SK-MEL-5 (cell line): ENCODE measurements at regions not wholly inside any gene's neighbourhood (a gene's known extent, or its start where the extent isn't known, plus 50 kb on each side); places are given as distances from the start of the nearest gene placed in this dataset.
"Not testable (repeated sequence)": the region's sequence is repeated elsewhere in the genome, so short reads cannot be mapped to it uniquely, and the experiment has no call there.

Experiments used
- DNase-seq: peaks from one replicate; pipeline ENCODE4 v3.0.0-alpha.2; 2016; ENCODE audit warnings: low read depth, low spot score
- in situ Hi-C: cut with HindIII; loops from 2 replicates; pipeline ENCODE4 v1.10.0; 2016; ENCODE audit warnings: low sequenced_read_pairs, high pct_unique_total_duplicates, low pct_unique_long_range_greater_than_20kb

DNA sequence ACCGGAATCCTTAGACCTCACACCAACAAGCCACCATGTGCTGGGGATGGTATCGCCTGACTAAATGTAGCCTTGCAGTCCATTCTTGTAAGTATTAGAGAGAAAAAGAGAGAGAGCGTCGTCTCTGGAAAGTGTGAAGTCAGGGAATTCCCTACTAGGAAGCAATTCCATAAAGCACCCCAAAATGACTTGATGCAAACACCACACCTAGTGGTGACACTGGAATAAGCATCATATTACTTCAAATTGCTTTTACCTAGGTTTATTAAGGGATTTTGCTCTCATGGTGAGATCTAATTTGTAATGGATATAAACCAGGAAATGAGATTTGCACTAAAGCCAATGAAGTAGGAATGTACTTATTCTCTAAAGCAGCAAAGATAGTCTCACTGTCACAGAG, 111.4 kb upstream of the METTL9 start:
- in situ Hi-C loops, DNase-seq: not testable (repeated sequence)

- in situ Hi-C loops, DNase-seq: not testable (repeated sequence)
These were observed 100.3 kb upstream of the METTL9 start for GRCh38 chr16:21499046-21499445.

DNA sequence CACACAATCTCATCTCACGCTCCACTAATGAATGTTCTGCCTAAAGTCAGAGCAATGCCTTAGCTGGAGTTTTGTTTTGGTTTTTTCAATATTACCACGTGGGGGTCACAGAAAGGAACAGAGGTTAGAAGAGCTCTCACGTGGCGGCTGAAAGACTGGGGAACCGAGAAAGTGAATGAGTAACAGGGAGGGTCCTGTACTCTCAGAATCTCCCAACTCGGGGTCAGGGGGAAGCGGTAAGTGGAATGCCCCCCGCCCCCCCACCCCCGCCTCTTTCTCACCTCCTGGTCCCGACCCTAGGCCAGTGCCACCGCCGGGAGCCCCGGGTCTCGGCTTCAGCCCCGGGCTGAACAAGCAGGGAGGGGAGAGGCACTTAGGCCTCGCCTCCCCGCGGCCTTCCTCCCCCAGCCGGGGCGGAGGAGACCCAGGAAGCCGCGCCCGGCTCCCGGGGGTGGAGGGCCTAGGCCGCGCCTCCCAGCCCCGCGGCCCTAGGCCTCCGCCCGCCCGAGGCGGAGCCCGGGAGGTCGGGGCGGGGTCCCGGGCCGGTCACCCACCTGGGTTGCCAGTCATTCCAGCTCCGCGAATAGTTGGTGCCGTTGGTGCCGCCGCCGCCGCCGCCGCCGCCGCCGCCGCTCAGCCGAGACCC, 98.0 kb upstream of the METTL9 start:
- DNase-seq = peak; percentile 38
- in situ Hi-C loops = not testable (repeated sequence)

- in situ Hi-C loops = no loop called here
- DNase-seq = peak; percentile 87
These were observed 97.3 kb upstream of the METTL9 start for GRCh38 chr16:21501869-21502667.

DNA sequence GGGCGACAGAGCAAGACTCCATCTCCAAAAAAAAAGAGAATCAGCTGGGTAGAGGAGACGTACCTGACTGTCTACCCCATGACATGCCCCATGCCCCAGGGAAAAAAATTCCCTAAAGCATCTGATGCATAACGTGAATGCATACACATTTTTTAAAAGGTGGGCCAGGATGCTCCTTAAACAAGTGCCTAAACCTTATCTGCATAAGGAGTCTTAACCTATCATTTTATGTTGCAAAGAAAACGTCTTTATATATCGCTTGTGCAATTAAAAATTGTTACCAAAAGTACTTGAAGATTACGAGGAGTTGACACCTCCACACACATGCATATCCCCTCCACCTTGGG, 95.8 kb upstream of the METTL9 start:
- in situ Hi-C loops, DNase-seq: not testable (repeated sequence)

GRCh38 chr16:21503941-21504832, 95.2 kb upstream of the METTL9 start:
- DNase-seq, in situ Hi-C loops: not testable (repeated sequence)

DNA sequence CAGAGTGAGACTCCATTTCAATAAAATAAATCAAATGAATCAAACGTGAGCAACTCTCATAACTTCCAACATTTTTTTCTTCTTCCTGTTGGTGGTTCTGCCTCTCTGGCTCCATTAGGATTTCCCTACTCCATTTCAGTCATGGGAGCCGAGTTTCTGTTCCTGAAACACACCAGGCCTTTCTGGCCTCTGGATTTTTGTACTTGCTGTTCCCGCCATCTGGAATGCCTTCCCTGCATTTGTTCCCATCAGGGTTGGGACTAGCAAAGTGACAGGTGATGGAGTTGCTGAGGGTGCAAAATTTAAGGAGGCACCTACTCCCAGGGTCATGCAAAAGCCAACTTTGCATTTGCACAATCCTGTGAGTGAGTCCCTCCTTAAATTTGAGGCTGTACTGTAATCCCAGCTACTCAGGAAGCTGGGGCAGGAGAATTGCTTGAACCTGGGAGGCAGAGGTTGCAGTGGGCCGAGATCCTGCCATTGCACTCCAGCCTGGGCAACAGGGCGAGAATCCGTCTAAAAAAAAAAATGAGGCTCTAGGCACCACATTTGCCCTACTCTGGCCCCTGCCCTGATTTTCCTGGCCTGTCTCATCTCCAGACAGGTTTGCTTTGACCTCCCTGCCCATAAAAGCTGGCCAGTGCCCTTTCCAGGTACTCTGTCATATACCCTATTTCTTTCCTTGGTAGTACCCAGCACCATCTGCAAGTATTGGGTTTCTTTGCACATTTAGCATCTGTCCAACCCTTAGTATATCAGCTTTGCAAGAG, 93.4 kb upstream of the METTL9 start:
- DNase-seq, in situ Hi-C loops: not testable (repeated sequence)

DNA sequence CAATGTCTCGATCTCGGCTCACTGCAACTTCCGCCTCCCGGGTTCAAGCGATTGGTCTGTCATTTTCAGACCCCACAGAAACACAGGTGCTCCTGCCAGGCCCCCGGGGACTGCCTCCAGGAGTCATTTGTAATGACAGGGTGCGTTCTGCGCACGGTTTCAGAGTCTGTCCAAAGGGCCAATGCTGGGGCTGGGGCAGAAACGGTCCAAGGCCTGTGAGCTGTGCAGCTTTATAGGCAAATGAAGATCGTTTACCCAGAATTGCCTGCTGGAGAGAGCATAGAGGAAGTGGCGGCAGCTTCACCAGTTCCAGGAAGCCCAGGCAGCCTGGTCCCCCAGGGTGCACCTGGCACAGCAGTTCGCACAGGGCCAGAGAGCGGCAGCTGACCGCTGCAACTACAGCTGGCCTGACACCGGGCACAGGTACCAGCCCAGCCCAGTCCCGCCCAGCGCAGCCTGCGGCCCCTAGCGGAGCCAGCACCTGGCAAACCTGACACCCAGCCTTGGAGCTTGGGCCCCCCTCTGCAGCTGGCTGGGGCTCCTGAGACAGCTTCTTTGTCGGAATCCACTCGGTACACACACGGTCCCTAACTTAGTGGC, 92.4 kb upstream of the METTL9 start:
- in situ Hi-C loops, DNase-seq: not testable (repeated sequence)

GRCh38 chr16:21507631-21508305, 91.6 kb upstream of the METTL9 start:
- DNase-seq, in situ Hi-C loops: not testable (repeated sequence)

DNA sequence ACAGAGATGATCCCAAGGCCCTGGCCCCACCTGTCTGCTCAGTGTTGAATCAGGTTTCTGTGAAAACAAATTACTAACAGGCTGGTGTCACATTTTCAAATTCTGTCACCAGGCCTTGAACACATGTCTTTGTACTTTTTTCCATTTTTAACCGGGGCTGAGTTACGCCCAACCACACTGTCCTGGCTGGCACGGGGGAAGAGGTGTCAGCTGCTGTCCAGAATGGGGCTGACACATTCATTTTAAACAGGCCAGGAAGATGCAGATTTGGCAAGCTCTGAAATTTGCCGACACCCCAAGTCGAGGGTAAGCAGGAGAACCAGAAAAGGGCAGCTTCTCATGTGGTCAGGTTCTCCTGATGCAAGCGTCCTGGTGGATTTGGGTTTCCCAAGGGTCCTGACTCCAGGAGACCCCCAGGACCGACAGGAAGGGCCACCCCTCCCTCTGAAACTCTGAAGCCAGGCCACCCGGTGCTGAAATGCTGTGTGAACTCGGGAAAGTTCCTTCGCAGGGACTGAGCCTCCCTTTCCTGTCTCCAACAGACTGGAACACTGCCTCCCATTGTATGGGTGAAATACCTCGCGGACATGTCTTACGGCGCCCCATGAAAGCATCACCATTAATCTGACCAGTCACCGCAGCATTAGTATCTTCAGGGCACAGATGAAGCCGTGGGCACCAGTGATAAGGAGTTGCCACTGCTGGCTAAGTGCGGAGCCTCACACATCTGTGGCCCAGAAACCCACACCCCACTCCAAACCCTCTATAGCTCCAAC, 90.5 kb upstream of the METTL9 start:
- in situ Hi-C loops = not testable (repeated sequence)

DNA sequence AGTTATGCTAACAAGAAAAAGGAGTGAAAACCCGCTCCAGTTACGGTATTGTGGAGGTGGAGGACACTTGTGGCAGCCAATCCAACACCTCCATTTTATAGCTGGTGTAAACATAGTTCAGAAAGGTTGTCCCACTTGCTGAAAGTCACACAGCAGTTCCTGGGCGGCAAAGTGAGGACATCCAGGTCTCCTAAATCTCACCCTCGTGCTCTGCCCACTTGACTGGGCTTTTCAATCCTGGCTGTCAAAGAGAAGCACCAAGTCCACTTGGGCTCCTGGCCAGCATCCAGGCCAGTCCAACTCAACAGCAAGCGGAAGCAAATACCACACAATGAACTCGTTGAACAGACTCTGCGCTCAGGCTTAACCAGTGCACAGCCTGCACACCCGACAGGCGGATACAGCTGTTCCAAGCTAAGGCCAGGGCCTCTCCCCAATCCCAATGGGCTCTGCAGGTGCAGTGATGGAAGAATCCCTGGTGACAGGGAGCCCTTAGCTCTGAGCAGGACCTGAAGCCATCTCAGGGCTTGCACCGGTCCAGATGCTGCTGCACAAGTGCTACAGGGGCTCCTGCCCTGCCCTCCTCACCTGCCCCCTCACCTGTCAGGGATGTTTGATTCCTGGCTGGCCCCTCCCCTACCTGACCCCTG, 89.8 kb upstream of the METTL9 start:
- in situ Hi-C loops = not testable (repeated sequence)
- peak; percentile 68 for DNase-seq

More for the DNA sequence above, 90.5 kb upstream of the METTL9 start:
- peak; percentile 95 for DNase-seq

DNA sequence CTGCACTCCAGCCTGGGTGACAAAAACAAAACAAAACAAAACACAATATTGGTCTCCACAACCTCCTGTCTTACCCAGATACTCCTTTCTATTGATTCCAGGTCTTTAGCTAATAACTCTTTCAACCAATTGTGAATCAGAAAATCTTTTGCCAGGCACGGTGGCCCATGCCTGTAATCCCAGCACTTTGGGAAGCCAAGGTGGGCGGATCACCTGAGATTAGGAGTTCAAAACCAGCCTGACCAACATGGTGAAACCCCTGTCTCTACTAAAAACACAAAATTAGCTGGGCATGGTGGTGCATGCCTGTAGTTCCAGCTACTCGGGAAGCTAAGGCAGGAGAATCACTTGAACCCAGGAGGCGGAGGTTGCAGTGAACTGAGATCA, 88.5 kb upstream of the METTL9 start:
- in situ Hi-C loops = not testable (repeated sequence)

GRCh38 chr16:21511315-21512210, 87.8 kb upstream of the METTL9 start:
- in situ Hi-C loops = not testable (repeated sequence)
- DNase-seq = peak; percentile 43

More for the DNA sequence above, 88.5 kb upstream of the METTL9 start:
- not testable (repeated sequence) for DNase-seq
